HG02610 (cell line): ENCODE measurements at regions not wholly inside any gene's neighbourhood (a gene's known extent, or its start where the extent isn't known, plus 50 kb on each side); places are given as distances from the start of the nearest gene placed in this dataset.

Experiments used
- ATAC-seq: cut with Tn5 transposase; IDR thresholded peaks from one replicate; pipeline ENCODE4 v1.9.1; 2021; ENCODE audit warnings: mild to moderate bottlenecking, moderate library complexity; ENCODE audit not compliant: unreplicated experiment

GRCh38 chr6:156028335-156029131 lies 572.9 kb upstream of the NOX3 start:
- no peak for ATAC-seq

DNA sequence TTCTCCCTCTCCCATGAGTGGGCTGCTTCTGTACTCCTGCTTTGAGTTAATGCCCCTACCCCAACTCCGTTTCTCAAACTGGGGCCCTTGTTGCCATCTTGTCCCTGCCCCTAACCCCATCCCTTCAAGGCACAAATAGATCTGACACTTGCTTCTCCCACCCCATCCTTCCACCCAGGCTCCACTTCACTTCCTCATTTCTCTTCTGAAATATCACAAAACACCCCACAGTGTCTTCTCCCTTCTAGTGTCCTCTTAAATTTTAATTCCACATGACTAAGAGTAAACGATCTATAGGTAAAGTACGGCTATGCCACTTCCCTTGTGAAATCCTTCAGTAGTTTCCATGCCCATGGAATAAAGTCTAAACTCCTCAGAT lies 571.6 kb upstream of the NOX3 start:
- no peak for ATAC-seq

- no peak for ATAC-seq
Measured at GRCh38 chr6:156026486-156027247, 571.0 kb upstream of the NOX3 start.

DNA sequence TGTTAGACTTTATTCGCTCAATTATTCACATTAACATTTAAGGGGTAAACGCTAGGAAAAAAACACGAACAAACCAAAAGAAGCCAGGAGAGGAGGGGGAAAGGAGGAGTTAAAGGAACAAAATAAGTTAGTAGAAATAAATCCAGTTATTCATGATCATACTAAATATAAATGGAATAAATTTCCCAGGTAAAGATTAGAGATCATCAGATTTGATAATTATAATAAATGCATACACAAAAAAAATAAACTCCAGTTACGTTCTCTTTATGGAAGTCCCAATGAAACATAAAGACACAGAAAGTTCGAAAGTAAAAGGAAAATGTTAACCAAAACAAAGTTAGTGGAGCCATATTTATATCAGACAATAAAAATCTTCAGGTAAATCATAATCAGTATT lies 568.7 kb upstream of the NOX3 start:
- ATAC-seq = no peak

GRCh38 chr6:156021746-156022396 lies 566.2 kb upstream of the NOX3 start:
- no peak for ATAC-seq

GRCh38 chr6:156017838-156018237 lies 562.2 kb upstream of the NOX3 start:
- ATAC-seq = no peak

GRCh38 chr6:156016186-156016976 lies 560.7 kb upstream of the NOX3 start:
- no peak for ATAC-seq

- no peak for ATAC-seq
Measured at GRCh38 chr6:156013155-156013554, 557.5 kb upstream of the NOX3 start.

GRCh38 chr6:156009656-156010055 lies 554.0 kb upstream of the NOX3 start:
- ATAC-seq = no peak

GRCh38 chr6:156004796-156005195 lies 549.2 kb upstream of the NOX3 start:
- ATAC-seq = no peak

DNA sequence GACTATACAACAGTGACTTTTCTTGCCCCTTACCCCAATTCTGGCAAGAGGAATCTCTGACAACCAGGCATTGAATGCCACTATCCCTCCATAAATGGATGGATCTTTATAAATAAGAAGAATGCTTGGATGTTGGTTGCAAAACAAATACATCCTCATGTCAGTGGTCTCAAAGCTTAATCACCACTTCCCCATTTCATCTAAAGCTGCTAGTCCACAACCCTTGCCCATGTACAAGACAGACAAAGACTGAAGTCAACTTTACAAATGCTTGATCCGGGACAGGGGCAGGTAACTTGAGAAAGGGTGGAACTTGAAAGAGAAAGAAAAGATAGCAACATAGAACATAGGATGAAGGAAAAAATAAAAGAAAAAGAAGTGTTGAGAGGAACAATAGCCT lies 540.5 kb upstream of the NOX3 start:
- ATAC-seq = no peak

- no peak for ATAC-seq
Measured at GRCh38 chr6:155995281-155995680, 539.6 kb upstream of the NOX3 start.

DNA sequence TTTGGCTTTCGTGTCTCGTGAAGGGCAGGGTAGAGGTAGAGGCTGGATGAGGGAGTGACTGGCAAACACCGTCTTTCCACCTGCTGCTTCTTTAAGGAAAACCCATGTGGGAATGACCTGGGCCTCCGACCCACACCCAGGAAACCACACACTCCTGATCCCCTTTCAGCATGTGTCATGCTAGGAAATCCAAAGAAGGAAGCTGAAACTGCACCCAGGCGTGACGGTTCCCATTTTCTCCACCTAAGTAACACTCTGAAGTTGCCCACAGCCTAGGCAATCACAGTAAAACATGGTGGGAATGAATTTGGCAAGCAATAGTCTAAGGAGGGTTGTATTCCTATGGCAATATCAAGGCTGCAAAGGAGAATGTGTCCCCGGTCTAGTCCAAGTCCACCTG lies 538.4 kb upstream of the NOX3 start:
- ATAC-seq = no peak

GRCh38 chr6:155993240-155993639 lies 537.6 kb upstream of the NOX3 start:
- ATAC-seq = no peak

GRCh38 chr6:155985660-155986138 lies 530.1 kb upstream of the NOX3 start:
- ATAC-seq = no peak

GRCh38 chr6:155980768-155981079 lies 525.1 kb upstream of the NOX3 start:
- ATAC-seq = no peak

- ATAC-seq = no peak
Measured at GRCh38 chr6:155980014-155980767, 524.6 kb upstream of the NOX3 start.

GRCh38 chr6:155975506-155975905 lies 519.9 kb upstream of the NOX3 start:
- ATAC-seq = no peak

DNA sequence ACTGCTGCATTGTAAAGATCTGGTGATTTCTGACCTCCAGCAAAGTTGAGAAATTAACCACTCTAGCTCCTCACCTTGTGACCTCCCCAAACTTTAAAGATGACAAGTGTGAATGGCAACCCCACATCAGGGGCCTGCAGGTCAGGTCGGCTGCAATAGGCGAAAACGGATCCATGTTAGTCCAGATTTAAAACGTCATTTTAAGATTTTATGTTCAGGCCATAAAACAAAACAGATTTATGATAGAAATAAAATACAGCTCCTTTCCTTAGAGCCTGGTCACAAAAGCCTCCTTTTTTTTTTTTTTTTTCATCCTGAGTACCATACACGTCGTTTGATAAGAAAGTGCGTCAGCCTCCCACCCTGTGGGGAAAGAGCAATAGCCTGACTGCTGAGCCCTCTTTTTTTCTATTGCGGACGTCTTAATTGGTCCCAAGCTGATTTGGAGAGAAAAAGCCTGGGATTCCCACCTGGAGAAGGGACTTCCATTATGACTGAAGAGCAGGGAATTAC lies 519.2 kb upstream of the NOX3 start:
- no peak for ATAC-seq

DNA sequence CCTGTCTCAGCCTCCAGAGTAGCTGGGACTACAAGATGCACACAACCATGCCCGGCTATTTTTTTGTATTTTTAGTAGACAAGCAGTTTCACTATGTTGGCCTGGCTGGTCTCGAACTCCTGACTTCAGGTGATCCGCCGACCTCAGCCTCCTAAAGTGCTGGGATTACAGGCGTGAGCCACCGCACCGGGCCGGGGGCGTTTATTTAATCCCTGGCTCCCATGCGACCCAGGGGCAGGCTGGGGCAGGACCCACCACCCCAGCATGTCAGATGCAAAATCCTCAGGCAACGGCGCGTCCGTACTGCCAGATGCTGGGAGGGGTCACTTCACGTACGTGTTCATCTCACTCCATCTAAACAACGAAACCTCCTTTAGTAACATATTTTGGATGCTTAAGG lies 518.7 kb upstream of the NOX3 start:
- no peak for ATAC-seq
